ENCODE measurements at regions not wholly inside any gene's neighbourhood (a gene's known extent, or its start where the extent isn't known, plus 50 kb on each side); places are given as distances from the start of the nearest gene placed in this dataset.

- DNase-seq (ENCODE audit: low spot score) = no peak
- WGBS (ENCODE audit: low lambda C conversion rate) = 10% methylated on average over 6 of the region's 6 CpGs
- no peak overlapping the region for H3K4me2 ChIP-seq (ENCODE audit: low read depth, low read length)
- ATAC-seq = no peak
- H3K9me3 ChIP-seq (ENCODE audit: low read length) = no peaks in the 10 kb centered on the region
- H4K20me1 ChIP-seq (ENCODE audit: insufficient read depth, low read length) = no peaks in the 10 kb centered on the region
- POLR2A ChIA-PET = no interaction called here
- H3K36me3 ChIP-seq (replicated peaks in 1 of 2; ENCODE audit: control insufficient read depth in 1 of 2, insufficient read depth in 2 of 2, low read length in 2 of 2) = no peaks in the 10 kb centered on the region
- H3K27me3 ChIP-seq (ENCODE audit: control insufficient read depth in 1 of 2, insufficient read depth in 2 of 2, low read length in 2 of 2) = peaks cover 0 to 35% of the 10 kb centered on the region in 2 experiments; a peak in 4 of 5 replicates
- H2AFZ ChIP-seq (ENCODE audit: low read length) = no peak overlapping the region
- no peaks in the 10 kb centered on the region for H3K4me1 ChIP-seq (ENCODE audit: insufficient read depth, low read length)
- FAIRE-seq = no peak
- intact Hi-C loops (cut with micrococcal nuclease; ENCODE audit: unreplicated experiment) (no loop called here), in situ Hi-C loops (cut with HindIII; ENCODE audit: extremely low pct_ligation_motif_present, low pct_unique_long_range_greater_than_20kb) (no loop called here)
- H3K79me2 ChIP-seq (ENCODE audit: insufficient read depth, low read length) = no peaks in the 10 kb centered on the region
- no peak overlapping the region for H3K27ac ChIP-seq (ENCODE audit: extremely low read length, insufficient read depth, low read length)
- BruUV-seq (replicated peaks) = no TSS peak
- no peak overlapping the region for H3K9ac ChIP-seq (ENCODE audit: insufficient read depth, low read depth, low read length)
- CTCF ChIA-PET (ENCODE audit: low intra/inter-chr PET ratio, low total read pairs) = no interaction called here
- H3K4me3 ChIP-seq (replicated peaks in 1 of 3; ENCODE audit: insufficient read depth in 1 of 3, low read depth in 2 of 3, low read length in 3 of 3) = no peak overlapping the region
- TF ChIP-seq NR0B2 (CRISPR knock-in tag; IDR thresholded peaks at IDR 0.05) (no peak), NFE2L1 (CRISPR knock-in tag; IDR thresholded peaks at IDR 0.05; ENCODE audit: borderline replicate concordance) (no peak), RFX3 (CRISPR knock-in tag; IDR thresholded peaks at IDR 0.05) (no peak), ZNF407 (CRISPR knock-in tag; IDR thresholded peaks at IDR 0.05; ENCODE audit: not compliant biosample characterization) (no peak), NR2F2 (IDR thresholded peaks at IDR 0.05; ENCODE audit: borderline replicate concordance, low read depth) (no peak), ZNF33A (CRISPR knock-in tag; IDR thresholded peaks at IDR 0.05; ENCODE audit: borderline replicate concordance) (no peak), SIN3A (IDR thresholded peaks at IDR 0.05; ENCODE audit: borderline replicate concordance, low read depth, low read length) (no peak), ZNF275 (CRISPR knock-in tag; IDR thresholded peaks at IDR 0.05; ENCODE audit: borderline replicate concordance) (no peak), ZNF326 (CRISPR knock-in tag; IDR thresholded peaks at IDR 0.05; ENCODE audit: borderline replicate concordance) (no peak), ZNF878 (CRISPR knock-in tag; IDR thresholded peaks at IDR 0.05) (no peak), SMAD1 (CRISPR knock-in tag; IDR thresholded peaks at IDR 0.05; ENCODE audit: borderline replicate concordance, low read depth) (no peak), BCLAF1 (IDR thresholded peaks at IDR 0.05) (no peak)
Measured at GRCh38 chr2:128817813-128818212, 499.1 kb upstream of the HS6ST1 start.
